Renal pelvis (tissue), 1 donor: ENCODE measurements at regions not wholly inside any gene's neighbourhood (a gene's known extent, or its start where the extent isn't known, plus 50 kb on each side); places are given as distances from the start of the nearest gene placed in this dataset.
"Not testable (repeated sequence)": the region's sequence is repeated elsewhere in the genome, so short reads cannot be mapped to it uniquely, and the experiment has no call there.

ENCODE experiments used
- DNase-seq: peaks from one replicate; pipeline ENCODE4 v3.0.0-alpha.2; 2013

DNA sequence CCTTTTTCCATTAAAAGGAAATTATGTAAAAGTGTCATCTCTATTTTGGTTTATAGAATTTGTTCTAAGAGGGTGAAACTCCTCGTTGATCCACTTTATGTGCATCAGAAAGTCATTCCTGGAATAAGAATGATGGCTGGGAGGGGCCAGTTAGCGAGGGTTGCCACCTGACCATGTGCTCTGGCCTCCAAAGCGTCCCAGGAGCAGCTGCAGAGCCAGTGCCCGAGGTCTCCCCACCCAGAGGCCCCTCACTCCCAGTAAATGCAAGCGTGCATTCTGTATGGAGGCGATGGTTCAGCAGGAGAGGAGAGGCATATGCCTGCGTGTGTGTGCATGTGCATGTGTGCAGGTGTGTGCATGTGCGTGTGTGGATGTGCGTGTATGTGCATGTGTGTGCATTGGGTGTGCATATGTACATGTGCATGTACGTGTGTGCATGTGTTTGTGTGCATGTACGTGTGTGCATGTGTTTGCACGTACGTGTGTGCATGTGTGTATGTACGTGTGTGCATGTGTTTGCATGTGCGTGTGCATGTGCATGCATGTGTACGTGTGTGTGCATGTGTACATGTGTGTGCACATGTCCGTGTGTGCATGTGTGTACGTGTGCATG is 345.8 kb downstream of the TEX29 start:
- no peak for DNase-seq

GRCh38 chr13:111667757-111668156 is 347.3 kb downstream of the TEX29 start:
- DNase-seq = no peak

GRCh38 chr13:111668451-111668850 is 348.0 kb downstream of the TEX29 start:
- no peak for DNase-seq

GRCh38 chr13:111672198-111672597 is 351.8 kb downstream of the TEX29 start:
- not testable (repeated sequence) for DNase-seq

DNA sequence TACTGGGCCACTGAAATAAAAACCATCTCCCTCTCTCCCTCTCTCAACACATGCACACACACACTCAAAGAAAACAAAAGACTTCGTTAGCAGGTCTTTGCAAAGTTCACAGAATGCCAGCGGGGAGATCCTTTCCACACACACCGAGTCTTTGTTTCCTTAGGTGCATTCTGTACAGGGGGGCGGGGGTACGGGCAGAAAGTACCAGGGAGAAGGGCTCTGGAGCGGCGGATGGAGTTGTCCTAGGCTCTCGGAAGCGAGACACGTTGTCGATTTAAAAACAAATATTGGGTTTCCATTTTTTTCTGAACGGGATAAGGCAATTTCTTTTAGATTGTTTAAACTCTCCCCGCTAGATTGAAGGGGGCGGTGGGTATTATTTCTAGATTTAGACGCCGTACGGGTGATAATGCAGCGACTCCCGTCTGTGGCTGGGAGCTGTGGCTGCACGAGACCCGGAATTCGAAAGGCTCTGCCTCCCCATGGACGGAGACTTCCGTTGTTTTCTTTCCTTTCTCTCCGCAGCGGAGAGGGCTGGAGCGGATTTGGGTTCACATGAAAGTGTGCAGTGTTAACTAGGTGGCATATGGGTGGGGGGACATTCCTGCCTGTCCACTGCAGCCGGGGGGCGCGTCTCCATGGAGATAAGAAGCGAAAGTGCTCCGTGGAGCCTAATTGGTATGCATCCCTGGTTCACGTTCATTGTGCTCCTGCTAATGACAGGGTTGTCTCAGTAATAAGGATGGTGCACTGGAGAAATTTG is 357.9 kb downstream of the TEX29 start:
- DNase-seq = not testable (repeated sequence)

DNA sequence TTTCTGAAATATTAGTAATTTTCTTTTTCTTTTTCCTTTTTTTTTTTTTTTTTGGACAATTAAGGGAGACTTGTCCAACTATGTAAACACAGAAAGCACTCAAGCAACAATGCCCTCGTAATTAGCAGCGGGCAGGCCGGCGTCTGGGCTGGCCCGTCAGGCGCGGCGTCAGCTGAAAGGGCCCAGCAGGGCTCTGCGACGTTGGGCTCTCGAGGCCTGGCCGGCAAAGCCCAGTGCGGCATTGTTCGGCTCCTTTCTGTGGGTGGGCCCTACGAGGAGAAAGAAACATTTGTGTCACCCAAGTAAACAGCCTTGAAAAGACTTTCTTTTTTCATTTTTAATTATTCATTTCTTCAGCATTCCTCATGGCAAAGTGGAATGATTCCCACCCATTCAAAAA is 359.2 kb downstream of the TEX29 start:
- DNase-seq = not testable (repeated sequence)

DNA sequence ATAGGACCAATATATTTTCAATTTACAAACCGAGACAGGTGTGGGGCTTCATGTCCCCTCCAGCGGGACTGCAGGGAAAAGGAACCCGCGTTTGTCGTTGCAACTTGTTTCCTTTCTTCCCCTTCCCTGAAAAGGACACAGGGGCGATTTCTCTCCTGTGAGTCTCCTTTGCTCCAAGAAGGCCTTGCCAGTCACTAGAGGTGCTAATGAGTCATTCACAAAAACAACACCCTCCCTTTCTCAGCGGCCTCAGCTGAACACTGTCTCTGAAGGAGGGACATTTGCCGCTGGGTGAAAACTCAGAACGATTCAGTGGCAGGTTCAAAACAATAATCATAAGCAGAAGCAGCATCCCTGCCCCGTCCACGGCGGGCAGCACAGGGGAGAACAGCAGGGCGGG is 359.7 kb downstream of the TEX29 start:
- not testable (repeated sequence) for DNase-seq

GRCh38 chr13:111692028-111692427 is 371.6 kb downstream of the TEX29 start:
- not testable (repeated sequence) for DNase-seq

DNA sequence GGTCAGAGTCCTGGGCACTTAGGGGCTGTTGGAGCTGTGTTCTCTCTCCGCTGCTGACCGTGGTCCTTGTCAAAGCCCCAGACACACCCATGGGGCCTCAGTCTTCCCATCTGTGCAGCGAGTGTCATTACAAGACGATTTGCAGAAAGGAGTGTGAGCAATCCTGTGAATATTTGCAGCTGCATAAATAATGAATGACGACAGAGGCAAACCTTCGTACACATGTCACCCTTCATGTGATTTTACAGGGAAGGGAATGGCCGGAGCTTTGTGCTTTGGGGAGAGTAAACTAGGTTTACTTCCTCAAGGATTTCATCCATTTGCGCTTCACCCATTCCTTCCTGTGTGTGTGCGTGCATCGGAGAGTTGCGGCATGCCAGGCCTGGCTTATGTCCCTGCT is 370.8 kb upstream of the SOX1 start:
- not testable (repeated sequence) for DNase-seq

DNA sequence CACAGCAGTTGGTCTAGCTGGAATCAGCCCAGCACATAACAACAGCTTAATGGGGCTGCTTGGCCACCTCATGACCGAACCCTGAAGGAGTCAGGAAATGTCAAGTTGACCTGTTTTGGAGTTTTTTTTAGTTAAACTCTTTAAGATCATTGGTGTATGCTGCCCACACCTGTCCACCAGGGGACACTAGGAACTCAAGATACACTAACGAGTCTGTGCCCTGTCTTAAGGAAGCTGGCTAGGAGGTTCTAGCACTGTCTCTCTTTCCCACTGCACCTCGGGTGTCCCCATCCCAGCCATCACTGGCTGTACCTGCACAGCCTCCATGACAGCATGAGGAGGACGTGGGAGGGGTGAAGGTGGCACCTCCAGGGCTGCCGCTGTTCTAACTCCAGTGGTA is 364.9 kb upstream of the SOX1 start:
- DNase-seq = not testable (repeated sequence)
